MM.1S (cell line): ENCODE measurements at regions not wholly inside any gene's neighbourhood (a gene's known extent, or its start where the extent isn't known, plus 50 kb on each side); places are given as distances from the start of the nearest gene placed in this dataset.

Source experiments
- DNase-seq: peaks from one replicate; pipeline ENCODE4 v3.0.0-alpha.2; 2015
- H2AFZ ChIP-seq: fragments of 300-600 bp; sonication (generic); 2 replicates; pipeline ENCODE4 v1.6.0; 2016; ENCODE audit warnings: antibody characterized with exemption, low read length
- H3F3A ChIP-seq: fragments of 300-600 bp; sonication (generic); 2 replicates; pipeline ENCODE4 v1.6.1; 2016; ENCODE audit warnings: mild to moderate bottlenecking, antibody characterized with exemption, low read length, moderate library complexity, mixed read lengths; ENCODE audit not compliant: insufficient read depth
- H3K27ac ChIP-seq: fragments of 300-600 bp; sonication (generic); 2 replicates; pipeline ENCODE4 v1.5.1; 2016; ENCODE audit warnings: mild to moderate bottlenecking, low read length
- H3K27me3 ChIP-seq: fragments of 300-600 bp; sonication (generic); replicated peaks from 2 replicates; pipeline ENCODE4 v1.6.0; 2016; ENCODE audit warnings: low read length; ENCODE audit not compliant: insufficient read depth
- H3K36me3 ChIP-seq: fragments of 300-600 bp; sonication (generic); replicated peaks from 2 replicates; pipeline ENCODE4 v1.6.1; 2016; ENCODE audit warnings: mild to moderate bottlenecking, low read length, mixed read lengths; ENCODE audit not compliant: insufficient read depth
- H3K4me1 ChIP-seq: fragments of 300-600 bp; sonication (generic); 2 replicates; pipeline ENCODE4 v1.6.1; 2016; ENCODE audit warnings: low read length, mixed read lengths
- H3K4me2 ChIP-seq: fragments of 300-600 bp; sonication (generic); 2 replicates; pipeline ENCODE4 v1.6.0; 2016; ENCODE audit warnings: low read depth, low read length
- H3K4me3 ChIP-seq: fragments of 300-600 bp; sonication (generic); 2 replicates; pipeline ENCODE4 v1.5.1; 2016; ENCODE audit warnings: low read length, mixed read lengths
- H3K79me2 ChIP-seq: fragments of 300-600 bp; sonication (generic); 2 replicates; pipeline ENCODE4 v1.6.1; 2016; ENCODE audit warnings: mixed run types, low read length, mixed read lengths
- H3K9ac ChIP-seq: fragments of 300-600 bp; sonication (generic); 2 replicates; pipeline ENCODE4 v1.6.1; 2016; ENCODE audit warnings: low read length, mixed read lengths
- H3K9me2 ChIP-seq: fragments of 300-600 bp; sonication (generic); replicated peaks from 2 replicates; pipeline ENCODE4 v1.6.1; 2016; ENCODE audit warnings: mild to moderate bottlenecking, low read length, mixed read lengths; ENCODE audit not compliant: insufficient read depth
- H3K9me3 ChIP-seq: fragments of 300-600 bp; sonication (generic); replicated peaks from 2 replicates; pipeline ENCODE4 v1.6.1; 2016; ENCODE audit warnings: mild to moderate bottlenecking, low read length, mixed read lengths; ENCODE audit not compliant: insufficient read depth
- H4K20me1 ChIP-seq: fragments of 300-600 bp; sonication (generic); 2 replicates; pipeline ENCODE4 v1.6.1; 2016; ENCODE audit warnings: mild to moderate bottlenecking, low read length, moderate library complexity, mixed read lengths; ENCODE audit not compliant: insufficient read depth
- EZH2 ChIP-seq: fragments of 300-600 bp; sonication (generic); optimal IDR thresholded peaks from 2 replicates; pipeline ENCODE3; 2017; ENCODE audit warnings: low read depth, mild to moderate bottlenecking, antibody characterized with exemption, low read length, mixed read lengths
- EZH2phosphoT487 ChIP-seq: fragments of 300-600 bp; sonication (generic); IDR thresholded peaks from 2 replicates; pipeline ENCODE4 v1.6.1; 2018; ENCODE audit warnings: antibody characterized with exemption, low read length
- TF ChIP-seq, protein P1 (sequence below): fragments of 300-600 bp; sonication (generic); IDR thresholded peaks from 2 replicates; pipeline ENCODE4 v1.5.1; 2016; ENCODE audit warnings: antibody characterized with exemption, low read length, mixed read lengths

DNA sequence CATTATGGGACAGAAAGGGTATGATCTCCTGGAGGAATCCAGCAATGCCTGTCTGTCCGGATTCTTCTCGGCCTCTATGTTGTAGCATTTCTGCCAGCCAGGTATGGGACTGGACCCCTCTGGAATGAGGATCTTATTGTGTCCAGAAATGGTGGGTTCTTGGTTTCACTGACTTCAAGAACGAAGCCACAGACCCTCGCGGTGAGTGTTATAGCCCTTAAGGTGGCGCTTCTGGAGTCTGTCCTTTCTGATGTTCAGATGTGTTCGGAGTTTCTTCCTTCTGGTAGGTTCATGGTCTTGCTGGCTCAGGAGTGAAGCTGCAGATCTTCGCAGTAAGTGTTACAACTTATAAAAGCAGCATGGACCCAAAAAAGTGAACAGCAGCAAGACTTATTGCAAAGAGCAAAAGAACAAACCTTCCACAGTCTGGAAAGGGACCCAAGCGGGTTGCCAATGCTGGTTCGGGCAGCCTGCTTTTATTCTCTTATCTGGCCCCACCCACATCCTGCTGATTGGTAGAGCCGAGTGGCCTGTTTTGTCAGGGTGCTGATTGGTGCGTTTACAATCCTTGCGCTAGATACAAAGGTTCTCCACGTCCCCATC is 62.3 kb upstream of the IER3 start:
- Histone ChIP-seq H3F3A (no peaks in the 10 kb centered on the region), H3K79me2 (no peaks in the 10 kb centered on the region), H4K20me1 (no peaks in the 10 kb centered on the region), H3K4me3 (no peak overlapping the region), H3K36me3 (no peaks in the 10 kb centered on the region), H2AFZ (no peak overlapping the region), H3K4me1 (peaks cover 6% of the 10 kb centered on the region; the same call in 1 of the 2 replicates), H3K9ac (no peak overlapping the region), H3K4me2 (no peak overlapping the region), H3K9me3 (no peaks in the 10 kb centered on the region), H3K27ac (no peak overlapping the region), H3K9me2 (no peaks in the 10 kb centered on the region), H3K27me3 (peaks cover 41% of the 10 kb centered on the region)
- DNase-seq: no peak
- TF ChIP-seq, protein P1, sequence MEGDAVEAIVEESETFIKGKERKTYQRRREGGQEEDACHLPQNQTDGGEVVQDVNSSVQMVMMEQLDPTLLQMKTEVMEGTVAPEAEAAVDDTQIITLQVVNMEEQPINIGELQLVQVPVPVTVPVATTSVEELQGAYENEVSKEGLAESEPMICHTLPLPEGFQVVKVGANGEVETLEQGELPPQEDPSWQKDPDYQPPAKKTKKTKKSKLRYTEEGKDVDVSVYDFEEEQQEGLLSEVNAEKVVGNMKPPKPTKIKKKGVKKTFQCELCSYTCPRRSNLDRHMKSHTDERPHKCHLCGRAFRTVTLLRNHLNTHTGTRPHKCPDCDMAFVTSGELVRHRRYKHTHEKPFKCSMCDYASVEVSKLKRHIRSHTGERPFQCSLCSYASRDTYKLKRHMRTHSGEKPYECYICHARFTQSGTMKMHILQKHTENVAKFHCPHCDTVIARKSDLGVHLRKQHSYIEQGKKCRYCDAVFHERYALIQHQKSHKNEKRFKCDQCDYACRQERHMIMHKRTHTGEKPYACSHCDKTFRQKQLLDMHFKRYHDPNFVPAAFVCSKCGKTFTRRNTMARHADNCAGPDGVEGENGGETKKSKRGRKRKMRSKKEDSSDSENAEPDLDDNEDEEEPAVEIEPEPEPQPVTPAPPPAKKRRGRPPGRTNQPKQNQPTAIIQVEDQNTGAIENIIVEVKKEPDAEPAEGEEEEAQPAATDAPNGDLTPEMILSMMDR: no peak
- TF ChIP-seq EZH2 (no peak), EZH2phosphoT487 (no peak)

GRCh38 chr6:30804333-30804732 is 60.0 kb upstream of the IER3 start:
- Histone ChIP-seq H3K9me3 (no peaks in the 10 kb centered on the region), H3K36me3 (no peaks in the 10 kb centered on the region), H3K4me2 (no peak overlapping the region), H2AFZ (no peak overlapping the region), H4K20me1 (no peaks in the 10 kb centered on the region), H3K4me3 (no peak overlapping the region), H3K79me2 (no peaks in the 10 kb centered on the region), H3K27me3 (peaks cover 37% of the 10 kb centered on the region), H3F3A (no peaks in the 10 kb centered on the region), H3K4me1 (no peaks in the 10 kb centered on the region), H3K9me2 (no peaks in the 10 kb centered on the region), H3K9ac (no peak overlapping the region), H3K27ac (no peak overlapping the region)
- DNase-seq: no peak
- no peak for TF ChIP-seq EZH2phosphoT487
- TF ChIP-seq, protein P1: no peak
- no peak for TF ChIP-seq EZH2

DNA sequence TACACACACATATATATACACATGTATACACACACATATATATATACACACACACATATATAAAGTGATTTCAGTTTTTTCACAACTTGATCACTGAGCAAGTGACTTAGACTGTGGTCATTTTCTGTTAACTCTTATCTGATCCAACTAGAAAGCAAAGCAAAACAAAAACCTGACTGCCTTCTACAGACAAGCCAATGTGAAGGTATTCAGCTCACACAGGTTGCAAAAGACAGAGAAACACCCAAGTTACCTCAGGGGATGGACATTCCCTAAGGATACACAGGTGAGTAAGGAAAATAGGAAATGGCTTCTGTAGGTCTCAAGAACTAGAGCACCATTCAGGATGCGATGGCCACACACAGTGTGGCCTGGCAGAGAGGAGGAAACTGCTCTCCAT is 58.4 kb upstream of the IER3 start:
- Histone ChIP-seq H3K4me1 (no peaks in the 10 kb centered on the region), H3K9me2 (no peaks in the 10 kb centered on the region), H3K9me3 (no peaks in the 10 kb centered on the region), H3K27ac (no peak overlapping the region), H3K36me3 (no peaks in the 10 kb centered on the region), H2AFZ (no peak overlapping the region), H3K79me2 (no peaks in the 10 kb centered on the region), H3K27me3 (peaks cover 32% of the 10 kb centered on the region), H3F3A (no peaks in the 10 kb centered on the region), H3K4me2 (no peak overlapping the region), H4K20me1 (no peaks in the 10 kb centered on the region), H3K4me3 (no peak overlapping the region), H3K9ac (no peak overlapping the region)
- no peak for TF ChIP-seq EZH2phosphoT487
- DNase-seq: no peak

- Histone ChIP-seq H3K36me3 (no peaks in the 10 kb centered on the region), H2AFZ (no peak overlapping the region), H3K4me3 (no peak overlapping the region), H3K9ac (no peak overlapping the region), H3K79me2 (no peaks in the 10 kb centered on the region), H3K9me3 (no peaks in the 10 kb centered on the region), H3K9me2 (no peaks in the 10 kb centered on the region), H3K4me2 (no peak overlapping the region), H3K4me1 (no peaks in the 10 kb centered on the region), H3K27me3 (peaks cover 32% of the 10 kb centered on the region), H3F3A (no peaks in the 10 kb centered on the region), H4K20me1 (no peaks in the 10 kb centered on the region), H3K27ac (no peak overlapping the region)
- no peak for DNase-seq
- TF ChIP-seq EZH2: no peak
- TF ChIP-seq, protein P1: no peak
- no peak for TF ChIP-seq EZH2phosphoT487
Observed at GRCh38 chr6:30801950-30802349, 57.6 kb upstream of the IER3 start.
